Endothelial cell of umbilical vein (primary cell): ENCODE measurements at regions not wholly inside any gene's neighbourhood (a gene's known extent, or its start where the extent isn't known, plus 50 kb on each side); places are given as distances from the start of the nearest gene placed in this dataset.

Experiments used
- CTCF ChIP-seq, 2 donors: IDR thresholded peaks; 1 replicate in 1 of 2; 2 replicates in 1 of 2; pipeline ENCODE4 v1.5.1; 2011; ENCODE audit warnings: low read length in 2 of 2, mild to moderate bottlenecking in 2 of 2, moderate library complexity in 2 of 2, control low read depth in 1 of 2, inconsistent platforms in 1 of 2, low read depth in 1 of 2; ENCODE audit not compliant: insufficient read depth in 1 of 2; ENCODE audit errors: extremely low read depth in 1 of 2
- EZH2 ChIP-seq: IDR thresholded peaks from 2 replicates; pipeline ENCODE4 v1.6.1; 2012; ENCODE audit warnings: borderline replicate concordance, low read depth, mild to moderate bottlenecking, moderate library complexity, low read length, inconsistent platforms; ENCODE audit not compliant: severe bottlenecking
- POLR2AphosphoS5 ChIP-seq: IDR thresholded peaks from 2 replicates; pipeline ENCODE4 v1.6.1; 2012; ENCODE audit warnings: low read depth, mild to moderate bottlenecking, control low read depth, low read length, moderate library complexity; ENCODE audit not compliant: insufficient read depth

GRCh38 chr2:153140498-153140897 is 338.1 kb downstream of the RPRM start:
- TF ChIP-seq POLR2AphosphoS5 = no peak
- no peak for TF ChIP-seq CTCF (IDR thresholded peaks at IDR 0.05; ENCODE audit: extremely low read depth in 1 of 2, insufficient read depth in 1 of 2, low read depth in 1 of 2, low read length in 2 of 2)
- no peak for TF ChIP-seq EZH2
